HG02970 (cell line): ENCODE measurements at regions not wholly inside any gene's neighbourhood (a gene's known extent, or its start where the extent isn't known, plus 50 kb on each side); places are given as distances from the start of the nearest gene placed in this dataset.
"Not testable (repeated sequence)": the region's sequence is repeated elsewhere in the genome, so short reads cannot be mapped to it uniquely, and the experiment has no call there.

Experiments used
- ATAC-seq: cut with Tn5 transposase; IDR thresholded peaks from one replicate; pipeline ENCODE4 v1.9.1; 2021; ENCODE audit warnings: mild to moderate bottlenecking, moderate library complexity, moderate number of reproducible peaks; ENCODE audit not compliant: unreplicated experiment, low FRiP score

DNA sequence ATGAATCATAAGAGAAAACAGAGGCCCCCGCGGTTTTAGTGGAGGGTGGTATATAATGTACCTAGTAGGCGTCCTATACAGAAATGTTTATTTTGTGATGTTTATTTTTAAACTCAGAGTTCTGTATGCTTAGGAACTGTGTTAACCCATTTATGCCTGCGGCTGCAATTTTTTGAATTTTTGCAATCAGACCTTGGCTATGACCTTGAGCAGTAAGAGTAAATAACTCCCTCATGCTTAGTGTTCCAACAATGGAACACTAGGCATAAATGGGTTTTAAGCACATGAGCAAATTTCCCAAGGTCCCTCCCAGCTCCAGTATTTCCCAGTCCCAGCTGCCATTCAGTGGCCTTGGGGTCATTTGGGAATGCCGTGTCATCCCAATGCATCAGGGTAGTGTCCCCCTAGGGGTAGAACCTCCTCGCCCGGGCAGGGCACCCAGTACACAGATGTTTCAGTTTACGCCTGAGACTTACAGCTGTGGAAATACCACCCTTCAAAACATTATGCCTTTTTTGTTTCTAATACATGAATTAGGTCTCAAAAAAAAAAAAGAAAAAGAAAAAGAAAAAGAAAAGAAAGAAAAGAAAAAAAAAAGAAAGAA lies 605.8 kb upstream of the CDH11 start:
- ATAC-seq = no peak

DNA sequence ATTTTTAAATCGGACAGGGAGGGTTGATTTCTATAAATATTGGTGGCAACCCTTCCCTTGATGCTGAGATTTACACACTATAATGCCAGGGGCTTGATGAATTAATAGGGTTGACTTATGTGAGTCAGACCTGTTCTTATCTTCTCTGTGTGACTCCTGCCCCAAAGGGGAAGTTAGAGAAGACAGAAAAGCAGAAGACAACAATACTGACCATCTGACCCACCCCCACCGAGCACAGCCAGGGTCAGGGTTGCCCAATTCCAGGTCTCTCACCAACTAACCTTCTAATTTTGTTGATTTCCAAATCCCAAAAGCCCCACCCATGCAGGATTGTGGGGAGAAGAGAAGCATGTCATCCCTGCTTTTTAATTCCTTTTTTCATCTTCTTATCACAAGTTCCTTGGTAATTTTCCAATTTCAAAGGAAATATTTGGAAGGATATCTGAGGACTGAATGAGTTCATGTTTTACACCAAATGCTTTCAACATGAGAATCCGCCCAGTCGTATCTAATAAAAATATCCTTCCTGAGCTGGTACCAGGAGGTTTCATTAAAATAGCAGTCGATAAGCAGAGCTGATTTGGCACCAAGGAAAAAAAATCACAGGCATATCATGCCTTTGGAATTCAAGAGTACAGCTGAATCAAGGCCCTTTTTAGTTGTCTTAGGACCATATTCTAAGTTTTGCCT lies 603.4 kb upstream of the CDH11 start:
- ATAC-seq = no peak

DNA sequence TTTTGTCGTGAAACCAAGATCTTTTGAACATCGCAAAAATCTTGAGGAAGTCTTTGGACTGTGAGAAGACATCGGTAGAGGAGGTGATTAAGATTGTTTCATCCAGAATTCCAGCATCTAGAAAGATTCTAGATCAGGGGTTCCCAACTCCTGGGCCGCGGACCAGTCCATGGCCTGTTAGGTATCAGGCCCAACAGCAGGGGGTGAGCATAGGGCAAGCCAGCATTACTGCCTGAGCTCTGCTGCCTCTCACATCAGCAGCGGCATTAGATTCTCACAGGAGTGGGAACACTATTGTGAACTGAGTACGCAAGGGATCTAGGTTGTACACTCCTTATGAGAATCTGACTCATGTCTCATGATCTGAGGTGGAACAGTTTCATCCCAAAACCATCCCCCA lies 600.6 kb upstream of the CDH11 start:
- ATAC-seq = no peak

DNA sequence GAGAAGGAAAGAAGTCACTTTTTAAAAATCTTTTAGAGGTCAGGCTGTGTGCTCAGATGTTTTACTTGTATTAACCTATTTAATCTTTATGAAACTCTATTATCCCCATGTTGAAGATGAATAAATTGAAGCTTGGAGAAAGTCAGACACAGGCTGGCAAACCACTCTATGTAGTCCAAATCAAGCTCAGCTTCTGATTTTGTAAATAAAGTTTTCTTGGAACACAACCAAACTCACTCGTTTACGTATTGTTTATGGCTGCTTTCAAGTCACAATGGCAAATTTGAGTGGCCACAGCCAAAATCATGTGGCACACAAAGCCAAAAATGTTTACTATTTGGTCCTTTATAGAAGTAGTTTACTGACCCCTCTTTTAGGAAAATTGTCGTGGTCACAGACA lies 596.0 kb upstream of the CDH11 start:
- ATAC-seq = no peak

DNA sequence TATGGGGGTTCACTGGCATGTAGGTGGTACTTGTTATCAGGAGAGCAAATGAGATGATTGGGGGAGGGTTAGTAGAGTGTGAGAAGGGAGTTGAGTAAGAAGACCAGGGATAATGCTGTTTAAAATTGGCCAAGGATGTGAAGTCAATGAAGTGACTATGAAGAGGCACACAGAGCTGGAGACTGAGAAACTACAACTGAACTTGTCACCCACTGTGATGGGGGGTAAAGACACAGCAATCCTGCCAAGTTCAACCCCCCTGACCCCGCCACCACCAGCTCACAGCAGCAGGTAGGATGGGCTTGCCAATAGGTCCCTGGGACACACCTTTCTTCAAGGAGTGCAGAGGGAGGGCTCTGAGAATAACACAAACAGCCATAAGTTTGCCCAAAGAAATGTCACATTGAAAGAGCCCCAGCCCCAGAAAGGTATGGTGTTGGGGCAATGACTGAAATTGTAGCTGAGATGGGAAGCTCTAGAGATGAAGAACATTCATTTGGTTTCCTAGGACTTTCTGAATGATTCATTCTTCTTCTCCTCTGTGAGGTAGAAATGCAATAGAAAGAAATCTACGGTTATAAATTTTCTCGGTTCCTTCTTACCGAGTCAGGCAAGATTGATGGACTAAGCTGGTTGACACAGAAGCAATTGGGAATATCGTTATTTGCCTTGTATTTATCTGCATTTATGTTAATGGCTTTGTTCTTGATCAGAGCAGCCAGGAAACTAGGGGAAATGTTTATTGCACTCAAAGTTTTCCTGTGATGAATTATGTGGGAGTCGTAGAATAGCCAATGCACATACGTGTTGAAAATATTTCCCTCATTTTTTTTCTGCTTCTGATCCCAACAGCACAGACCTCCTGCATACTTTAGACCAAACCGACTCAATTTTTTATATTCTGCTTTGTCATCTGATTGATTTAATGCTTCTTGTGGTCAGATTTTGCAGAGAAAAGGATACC lies 595.2 kb upstream of the CDH11 start:
- no peak for ATAC-seq

DNA sequence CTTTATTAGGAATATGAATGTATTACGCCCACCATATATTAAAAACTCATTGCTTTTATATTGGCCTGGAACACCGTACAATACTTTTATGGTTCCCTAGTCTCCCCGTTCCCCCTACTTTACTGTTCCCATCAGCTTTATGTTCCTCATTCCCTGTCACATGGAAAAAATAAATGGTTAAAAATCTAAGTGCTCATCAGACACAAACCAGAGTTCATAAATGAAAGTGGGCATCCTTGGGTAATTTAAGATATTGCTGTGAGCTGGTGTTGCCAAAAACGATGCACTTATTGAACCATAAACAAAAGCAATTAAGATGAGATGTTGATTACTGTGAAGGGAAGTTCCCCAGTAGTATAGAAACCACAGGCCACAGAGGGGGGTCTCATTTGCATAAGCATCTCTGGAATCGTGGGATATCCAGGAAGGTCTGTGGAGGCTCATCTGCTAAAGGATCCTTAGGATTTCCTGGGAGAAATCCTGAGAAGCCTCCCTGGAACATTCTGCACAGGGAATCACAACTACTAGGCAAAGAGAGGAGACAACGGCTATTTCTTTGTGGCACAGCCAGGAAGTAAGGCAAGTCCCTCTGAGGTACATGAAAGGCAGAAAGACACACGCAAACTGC lies 591.4 kb upstream of the CDH11 start:
- no peak for ATAC-seq

DNA sequence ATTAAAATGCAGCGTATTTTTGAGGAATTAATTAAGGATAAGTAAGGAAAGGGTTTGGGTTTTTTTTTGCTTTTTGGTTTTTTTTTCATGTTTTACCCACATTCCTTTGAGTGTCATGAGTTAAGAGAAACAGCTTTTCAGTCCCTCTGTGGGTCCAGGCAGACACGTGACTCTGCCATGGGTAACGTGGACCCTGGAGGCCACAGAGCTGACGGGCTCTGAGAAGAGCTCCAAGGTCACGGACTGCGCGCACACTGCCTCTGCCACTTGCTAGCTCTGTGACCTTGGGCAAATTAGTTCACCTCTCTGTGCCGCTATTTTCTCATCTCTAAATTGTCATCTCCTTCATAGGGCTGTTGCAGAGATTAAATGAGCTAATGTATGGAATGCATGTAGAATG lies 588.2 kb upstream of the CDH11 start:
- ATAC-seq = no peak

DNA sequence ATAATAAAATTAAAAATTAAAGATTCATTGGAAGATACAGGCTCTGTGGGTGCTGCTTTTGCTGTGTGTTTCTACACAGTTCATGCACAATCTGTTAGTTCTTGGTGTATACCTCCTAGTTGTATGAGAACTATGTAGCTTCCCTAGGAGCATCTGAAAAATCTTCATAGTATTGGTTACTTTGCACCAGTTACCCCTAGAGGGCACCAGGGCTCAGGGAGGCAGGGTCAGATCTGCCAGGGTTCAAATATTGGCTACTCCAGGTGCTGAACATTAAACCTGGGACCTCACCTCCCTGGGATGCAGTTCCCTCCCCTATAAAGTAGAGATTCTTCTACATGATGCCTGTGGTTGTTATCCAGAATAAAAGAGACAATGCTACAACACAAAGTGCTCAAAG lies 583.0 kb upstream of the CDH11 start:
- no peak for ATAC-seq

DNA sequence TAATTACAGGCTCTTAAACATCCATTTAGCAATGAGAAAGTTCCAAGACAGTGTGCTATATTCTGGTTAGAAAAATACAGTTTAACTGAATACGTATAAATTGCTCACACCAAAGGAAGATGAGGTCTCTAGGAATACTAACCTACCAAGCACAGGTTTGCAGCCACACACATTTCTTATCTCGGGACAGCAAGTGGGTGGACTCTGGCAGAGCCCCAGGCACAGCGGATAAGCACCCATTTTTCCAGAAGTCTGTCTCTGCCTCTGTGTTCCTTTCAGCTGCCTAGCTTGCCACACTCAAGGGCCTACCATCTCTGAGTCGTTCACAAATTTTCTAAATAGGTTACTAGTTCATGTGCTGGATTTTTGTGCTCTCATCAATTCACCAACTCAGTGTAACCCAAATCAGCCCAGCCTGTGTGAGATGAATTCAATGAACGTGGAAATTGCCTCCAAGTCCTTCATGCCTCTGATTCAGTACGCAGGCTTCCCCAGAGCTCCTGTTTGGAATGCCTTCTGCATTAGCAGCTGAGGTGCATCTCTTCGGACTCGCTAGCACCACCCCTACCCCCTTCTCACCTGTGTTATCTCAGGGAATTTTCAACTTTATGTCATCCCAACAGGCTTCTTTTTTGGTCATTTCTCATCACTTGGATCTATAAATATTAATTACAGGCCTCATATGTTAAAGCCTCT lies 581.0 kb upstream of the CDH11 start:
- no peak for ATAC-seq

DNA sequence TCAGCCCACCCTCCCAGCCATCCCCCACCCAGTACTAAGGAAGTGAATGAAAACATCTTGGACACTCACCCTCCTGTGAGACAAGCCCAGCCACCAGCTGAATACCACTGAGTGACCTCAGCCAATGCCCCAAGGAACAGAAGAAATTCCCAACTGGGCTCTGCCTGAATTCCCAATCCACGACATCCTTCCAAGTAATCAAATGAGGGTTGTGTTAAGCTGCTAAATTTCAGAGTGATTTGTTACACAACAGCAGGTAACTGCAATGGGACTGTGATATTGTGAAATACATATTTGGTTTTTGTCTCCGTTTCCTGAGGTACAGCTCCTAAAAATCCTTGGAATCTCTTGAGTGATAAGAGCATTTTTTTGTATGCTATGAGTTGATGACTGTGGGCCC lies 578.7 kb upstream of the CDH11 start:
- ATAC-seq = no peak

DNA sequence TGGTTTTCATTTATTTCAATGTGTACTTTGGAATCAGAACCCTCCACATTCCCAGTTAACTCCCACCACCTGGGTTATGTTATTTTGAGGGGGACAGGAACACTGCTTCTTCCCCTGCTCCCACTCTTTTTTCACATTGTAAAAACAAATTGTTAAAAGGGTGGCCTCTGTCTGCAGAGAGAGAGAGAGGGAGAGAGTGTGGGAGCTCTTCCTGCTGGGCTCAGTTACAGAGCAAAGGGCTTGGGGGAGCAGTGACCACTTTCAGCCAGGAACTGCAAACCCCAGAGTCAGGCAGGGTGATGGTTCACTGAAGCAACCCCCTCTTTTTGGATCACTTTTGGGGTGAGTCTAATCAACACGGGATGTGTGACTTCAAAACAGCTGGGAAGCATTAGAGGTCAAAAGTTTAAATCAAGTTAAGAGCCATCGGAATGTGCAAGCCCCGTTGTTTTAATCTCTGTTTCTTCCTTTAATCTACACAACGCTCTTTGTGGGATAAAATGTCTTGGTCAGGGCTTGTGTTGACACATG lies 577.0 kb upstream of the CDH11 start:
- ATAC-seq = no peak

DNA sequence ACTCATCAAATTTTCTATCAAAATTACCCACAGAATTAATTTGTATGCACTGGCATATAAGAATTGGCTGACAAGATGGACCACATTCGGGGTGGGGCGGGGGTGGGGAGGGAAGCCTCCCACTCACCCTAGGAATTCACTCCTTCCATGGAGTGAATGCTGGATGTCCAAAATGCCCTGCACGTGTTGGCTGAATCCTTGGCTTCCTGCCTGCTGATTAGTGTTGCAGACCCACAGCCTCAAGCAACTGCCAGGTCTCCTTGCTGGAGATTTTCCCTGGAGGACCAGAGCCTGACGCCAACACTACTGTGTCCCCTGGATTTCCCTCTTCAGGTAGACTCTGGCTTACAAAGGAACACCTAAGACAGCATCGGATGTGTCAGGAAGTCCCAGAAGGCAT lies 575.7 kb upstream of the CDH11 start:
- ATAC-seq = no peak

DNA sequence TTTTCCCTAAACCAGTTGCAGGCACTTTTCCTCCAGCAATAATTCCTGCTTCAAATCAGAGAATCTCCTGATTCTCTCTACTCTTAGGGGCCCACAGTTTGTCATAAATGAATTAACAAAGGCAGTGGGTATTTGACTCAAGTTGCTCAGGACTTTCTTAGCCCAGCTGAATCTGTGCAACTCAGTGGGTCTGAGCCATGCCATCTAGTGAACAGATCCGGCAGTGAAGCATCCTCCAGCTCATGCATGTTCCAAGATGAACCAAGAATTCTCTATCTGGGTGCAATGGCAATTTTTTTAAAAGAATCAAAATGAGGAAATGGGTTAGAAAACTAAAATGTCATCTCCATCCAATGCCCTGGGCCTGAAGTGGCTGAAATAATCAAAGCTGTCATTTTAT lies 575.2 kb upstream of the CDH11 start:
- ATAC-seq = no peak

DNA sequence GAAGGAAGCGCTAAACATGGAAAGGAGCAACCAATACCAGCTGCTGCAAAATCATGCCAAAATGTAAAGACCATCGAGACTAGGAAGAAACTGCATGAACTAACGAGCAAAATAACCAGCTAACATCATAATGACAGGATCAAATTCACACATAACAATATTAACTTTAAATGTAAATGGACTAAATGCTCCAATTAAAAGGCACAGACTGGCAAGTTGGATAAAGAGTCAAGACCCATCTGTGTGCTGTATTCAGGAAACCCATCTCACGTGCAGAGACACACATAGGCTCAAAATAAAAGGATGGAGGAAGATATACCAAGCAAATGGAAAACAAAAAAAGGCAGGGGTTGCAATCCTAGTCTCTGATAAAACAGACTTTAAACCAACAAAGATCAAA lies 570.0 kb upstream of the CDH11 start:
- ATAC-seq = not testable (repeated sequence)

DNA sequence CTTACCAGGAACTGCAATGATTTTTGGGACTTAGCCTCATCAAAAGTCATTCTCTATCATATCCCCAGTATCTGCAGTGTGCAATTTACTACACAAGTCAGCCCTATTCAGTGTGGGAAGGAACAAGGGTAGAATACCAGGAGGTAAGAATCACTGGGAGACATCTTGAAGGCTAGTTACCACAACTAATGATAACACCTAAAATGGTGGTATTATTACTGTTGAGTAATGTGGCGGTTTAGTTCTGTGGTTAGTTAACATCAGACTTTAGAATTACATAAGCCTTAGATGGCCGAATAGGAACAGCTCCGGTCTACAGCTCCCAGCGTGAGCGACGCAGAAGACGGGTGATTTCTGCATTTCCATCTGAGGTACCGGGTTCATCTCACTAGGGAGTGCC lies 567.9 kb upstream of the CDH11 start:
- ATAC-seq = no peak

DNA sequence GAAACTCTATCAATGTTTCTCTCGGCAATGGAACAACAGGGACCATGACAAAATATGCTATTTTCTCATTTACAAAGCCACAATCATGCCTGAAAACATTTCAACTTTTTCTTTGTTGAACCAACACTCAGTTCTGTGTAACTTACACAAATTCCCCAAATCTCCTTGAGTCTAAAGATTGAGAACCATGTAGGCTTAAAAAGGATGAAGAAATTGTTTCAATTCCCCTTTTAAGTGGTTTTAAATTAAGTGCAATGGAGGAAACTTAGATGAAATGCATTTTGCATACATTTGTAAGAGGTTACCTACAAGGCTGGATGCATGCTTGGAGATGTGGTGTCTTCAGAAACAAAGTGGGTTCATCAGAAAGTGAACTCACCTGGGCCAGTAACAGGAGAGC lies 566.4 kb upstream of the CDH11 start:
- no peak for ATAC-seq

DNA sequence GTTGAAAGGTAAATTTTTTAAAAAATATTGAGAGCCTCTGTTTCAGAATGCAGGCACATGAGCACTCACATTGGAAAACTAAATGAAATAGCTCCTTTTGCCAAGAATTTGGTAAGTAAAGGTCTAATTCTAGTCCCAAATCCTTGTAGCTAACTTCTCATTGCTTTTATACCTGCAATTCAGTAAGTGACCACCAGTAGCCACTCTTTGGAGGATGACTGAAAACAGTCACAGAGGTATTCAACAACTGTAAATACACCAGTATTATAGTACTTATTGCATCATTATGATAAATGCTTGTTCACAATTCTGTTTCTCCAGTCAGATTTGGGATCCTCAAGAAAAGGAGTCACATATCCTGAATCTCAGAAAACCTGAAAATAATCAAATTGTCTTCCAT lies 562.4 kb upstream of the CDH11 start:
- no peak for ATAC-seq

DNA sequence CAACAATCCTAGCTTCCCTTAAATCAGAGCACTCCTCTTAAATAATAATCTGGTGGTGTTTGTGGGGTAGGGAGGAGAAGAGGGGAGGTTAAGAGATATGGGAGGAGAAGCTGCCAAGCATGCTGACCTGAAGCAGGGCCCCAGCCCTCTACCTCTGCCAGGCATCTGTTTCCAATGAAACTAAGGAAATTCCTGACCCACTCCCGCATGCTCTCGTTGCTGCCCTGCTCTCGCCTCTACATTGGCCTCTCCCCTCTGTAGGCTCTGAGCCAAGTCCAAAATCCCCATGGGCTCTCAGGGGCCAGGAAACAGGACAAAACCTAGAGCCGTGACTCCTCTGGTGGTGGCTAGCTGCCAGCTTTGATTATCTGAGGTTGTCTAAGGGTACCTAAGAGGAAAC lies 559.5 kb upstream of the CDH11 start:
- ATAC-seq = no peak

DNA sequence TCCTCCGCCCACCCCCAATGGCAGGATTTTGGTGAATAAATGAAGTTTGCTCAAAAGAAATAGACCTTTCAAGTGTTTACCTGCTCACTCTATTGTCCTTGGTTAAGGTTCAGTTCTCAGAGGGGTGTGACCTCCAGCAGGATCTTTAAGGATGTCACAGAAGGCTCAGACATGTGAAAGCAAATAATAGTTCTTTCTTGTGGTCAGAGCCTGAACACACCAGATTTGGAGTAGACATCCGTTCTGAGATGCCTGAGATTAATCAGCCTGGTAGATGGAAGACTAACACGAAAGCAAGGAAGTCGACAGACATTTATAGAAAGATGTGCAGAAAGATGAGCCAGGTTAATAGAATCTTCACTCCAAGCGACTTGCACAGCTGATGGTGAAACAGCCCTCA lies 557.9 kb upstream of the CDH11 start:
- ATAC-seq = no peak

DNA sequence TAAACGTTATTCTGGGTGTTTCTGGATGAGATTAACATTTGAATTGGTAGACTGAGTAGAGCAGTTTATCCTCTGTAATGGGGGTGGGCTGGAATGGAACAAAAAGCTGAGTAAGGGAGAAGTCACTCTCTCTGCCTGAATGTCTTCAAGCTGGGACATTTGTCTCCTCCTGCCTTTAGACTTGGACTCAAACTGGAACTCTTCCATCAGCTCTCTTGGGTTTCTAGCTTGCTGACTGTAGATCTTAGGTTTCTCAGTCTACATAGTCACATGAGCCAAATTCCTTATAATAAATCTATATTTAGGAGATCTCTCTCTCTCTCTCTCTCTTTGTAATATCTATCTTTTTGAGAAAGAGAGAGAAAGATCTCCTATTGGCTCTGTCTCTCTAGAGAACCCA lies 553.3 kb upstream of the CDH11 start:
- no peak for ATAC-seq
